ENCODE measurements at regions not wholly inside any gene's neighbourhood (a gene's known extent, or its start where the extent isn't known, plus 50 kb on each side); places are given as distances from the start of the nearest gene placed in this dataset.

DNA sequence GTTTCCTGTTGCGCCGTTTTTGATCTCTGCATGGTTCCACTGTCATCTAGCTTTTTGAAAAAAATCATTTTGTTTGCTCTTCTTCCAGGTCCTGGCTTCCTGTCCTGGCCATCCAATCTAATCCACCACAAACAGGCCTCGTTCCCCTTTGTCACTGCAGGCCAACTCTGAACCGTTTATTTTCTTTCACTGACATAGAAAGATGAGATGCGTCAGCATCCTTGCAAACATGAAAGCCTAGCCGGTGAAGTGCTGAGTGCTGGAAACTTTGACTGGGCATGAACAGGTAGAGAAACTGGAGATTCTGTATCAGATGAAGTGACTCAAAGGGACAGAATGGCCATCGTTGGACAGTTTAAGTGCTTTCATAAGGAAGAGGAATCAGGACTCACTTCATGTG, 1247.8 kb downstream of the TYW1 start:
- Mint-ChIP-seq H3K9me3 (ENCODE audit: unreplicated experiment) (peaks cover 2% of the 10 kb centered on the region), H3K36me3 (ENCODE audit: unreplicated experiment) (peaks cover 2% of the 10 kb centered on the region)

DNA sequence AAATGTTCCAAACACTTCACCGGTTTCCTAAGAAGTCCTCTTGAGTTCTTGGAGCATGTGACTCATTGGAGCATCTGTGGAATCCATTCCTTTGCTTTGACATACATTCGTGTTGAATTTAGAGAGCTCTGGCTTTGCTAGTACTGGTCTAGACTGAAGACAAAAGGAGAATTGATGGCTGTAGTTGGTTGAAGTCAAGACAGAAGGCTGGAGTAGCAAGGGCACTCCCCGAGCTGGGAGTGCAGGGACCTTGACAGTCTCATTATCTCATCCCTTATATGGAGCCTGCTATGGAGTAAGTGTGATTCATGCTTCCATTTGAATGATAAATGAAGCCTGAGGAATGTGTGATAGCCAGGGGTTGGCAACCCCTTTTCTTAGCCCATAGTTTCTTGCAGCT, 1249.1 kb downstream of the TYW1 start:
- peaks cover 4% of the 10 kb centered on the region for H3K27me3 Mint-ChIP-seq (ENCODE audit: unreplicated experiment)
- no peak for DNase-seq
- H3K4me1 Mint-ChIP-seq (ENCODE audit: low read depth, unreplicated experiment): peaks cover 4% of the 10 kb centered on the region
- no peak overlapping the region for H3K27ac Mint-ChIP-seq (ENCODE audit: unreplicated experiment)
- TF ChIP-seq, protein P1, sequence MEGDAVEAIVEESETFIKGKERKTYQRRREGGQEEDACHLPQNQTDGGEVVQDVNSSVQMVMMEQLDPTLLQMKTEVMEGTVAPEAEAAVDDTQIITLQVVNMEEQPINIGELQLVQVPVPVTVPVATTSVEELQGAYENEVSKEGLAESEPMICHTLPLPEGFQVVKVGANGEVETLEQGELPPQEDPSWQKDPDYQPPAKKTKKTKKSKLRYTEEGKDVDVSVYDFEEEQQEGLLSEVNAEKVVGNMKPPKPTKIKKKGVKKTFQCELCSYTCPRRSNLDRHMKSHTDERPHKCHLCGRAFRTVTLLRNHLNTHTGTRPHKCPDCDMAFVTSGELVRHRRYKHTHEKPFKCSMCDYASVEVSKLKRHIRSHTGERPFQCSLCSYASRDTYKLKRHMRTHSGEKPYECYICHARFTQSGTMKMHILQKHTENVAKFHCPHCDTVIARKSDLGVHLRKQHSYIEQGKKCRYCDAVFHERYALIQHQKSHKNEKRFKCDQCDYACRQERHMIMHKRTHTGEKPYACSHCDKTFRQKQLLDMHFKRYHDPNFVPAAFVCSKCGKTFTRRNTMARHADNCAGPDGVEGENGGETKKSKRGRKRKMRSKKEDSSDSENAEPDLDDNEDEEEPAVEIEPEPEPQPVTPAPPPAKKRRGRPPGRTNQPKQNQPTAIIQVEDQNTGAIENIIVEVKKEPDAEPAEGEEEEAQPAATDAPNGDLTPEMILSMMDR (IDR thresholded peaks at IDR 0.05; ENCODE audit: partially characterized antibody, unreplicated experiment): no peak
- peaks cover 5% of the 10 kb centered on the region for H3K36me3 Mint-ChIP-seq (ENCODE audit: unreplicated experiment)
- peaks cover 5% of the 10 kb centered on the region for H3K9me3 Mint-ChIP-seq (ENCODE audit: unreplicated experiment)
- no peak overlapping the region for H3K4me3 Mint-ChIP-seq (ENCODE audit: unreplicated experiment)

More for the DNA sequence above, 1247.8 kb downstream of the TYW1 start:
- H3K4me3 Mint-ChIP-seq (ENCODE audit: unreplicated experiment): no peak overlapping the region
- no peak for DNase-seq
- H3K27me3 Mint-ChIP-seq (ENCODE audit: unreplicated experiment): peaks cover 3% of the 10 kb centered on the region
- peaks cover 4% of the 10 kb centered on the region for H3K4me1 Mint-ChIP-seq (ENCODE audit: low read depth, unreplicated experiment)
- no peak overlapping the region for H3K27ac Mint-ChIP-seq (ENCODE audit: unreplicated experiment)
- TF ChIP-seq, protein P1 (IDR thresholded peaks at IDR 0.05; ENCODE audit: partially characterized antibody, unreplicated experiment): no peak

DNA sequence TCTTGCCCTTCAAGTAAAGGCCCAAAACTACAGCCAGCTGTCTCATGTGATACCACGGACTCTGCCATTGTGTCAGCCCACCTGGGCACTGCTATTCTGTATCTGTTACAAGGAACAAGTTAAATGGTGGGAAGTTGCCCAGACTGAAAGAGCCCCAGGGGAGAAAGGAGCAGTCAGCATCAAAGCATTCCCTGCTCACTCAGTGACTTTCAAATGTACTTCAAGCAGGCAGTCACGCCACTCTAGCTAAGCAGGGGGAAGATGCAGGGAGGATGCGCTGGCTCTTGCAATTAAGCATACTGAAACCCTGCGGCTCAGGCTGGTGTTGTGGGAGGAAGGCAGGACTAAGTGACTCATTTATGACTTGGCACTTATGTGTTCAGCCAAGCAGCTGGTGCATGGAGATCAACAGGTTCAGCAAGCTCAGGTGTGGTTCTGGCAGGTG, 1249.6 kb downstream of the TYW1 start:
- TF ChIP-seq, protein P1 (IDR thresholded peaks at IDR 0.05; ENCODE audit: partially characterized antibody, unreplicated experiment): no peak
- H3K36me3 Mint-ChIP-seq (ENCODE audit: unreplicated experiment): peaks cover 5% of the 10 kb centered on the region
- H3K27me3 Mint-ChIP-seq (ENCODE audit: unreplicated experiment): peaks cover 4% of the 10 kb centered on the region
- peaks cover 3% of the 10 kb centered on the region for H3K9me3 Mint-ChIP-seq (ENCODE audit: unreplicated experiment)
- H3K4me1 Mint-ChIP-seq (ENCODE audit: low read depth, unreplicated experiment): peaks cover 4% of the 10 kb centered on the region
- no peak overlapping the region for H3K27ac Mint-ChIP-seq (ENCODE audit: unreplicated experiment)
- no peak for DNase-seq
- H3K4me3 Mint-ChIP-seq (ENCODE audit: unreplicated experiment): no peak overlapping the region

DNA sequence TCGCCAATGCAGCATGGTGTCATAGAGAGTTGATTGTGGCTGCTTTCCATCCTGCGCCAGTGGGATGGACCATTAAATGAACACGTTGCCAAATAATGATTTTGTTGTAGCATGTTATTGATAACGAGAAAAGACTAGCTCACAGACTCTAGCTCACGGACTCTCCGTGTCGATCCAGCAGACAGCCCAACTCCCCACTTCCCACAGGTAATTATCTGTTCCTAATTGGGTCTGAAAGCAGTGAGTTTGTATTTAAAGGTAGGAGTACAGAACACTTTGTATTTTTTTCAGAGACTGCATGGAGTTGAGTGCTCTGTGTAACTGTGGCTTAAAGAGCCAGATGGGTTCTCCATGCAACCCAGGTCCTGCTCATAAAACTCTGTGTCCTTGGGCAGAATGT, 1250.5 kb downstream of the TYW1 start:
- Mint-ChIP-seq H3K36me3 (ENCODE audit: unreplicated experiment) (peaks cover 12% of the 10 kb centered on the region), H3K27ac (ENCODE audit: unreplicated experiment) (no peak overlapping the region), H3K27me3 (ENCODE audit: unreplicated experiment) (peaks cover 6% of the 10 kb centered on the region), H3K4me3 (ENCODE audit: unreplicated experiment) (no peak overlapping the region), H3K4me1 (ENCODE audit: low read depth, unreplicated experiment) (peaks cover 4% of the 10 kb centered on the region), H3K9me3 (ENCODE audit: unreplicated experiment) (peaks cover 7% of the 10 kb centered on the region)
- TF ChIP-seq, protein P1 (IDR thresholded peaks at IDR 0.05; ENCODE audit: partially characterized antibody, unreplicated experiment): no peak
- no peak for DNase-seq

DNA sequence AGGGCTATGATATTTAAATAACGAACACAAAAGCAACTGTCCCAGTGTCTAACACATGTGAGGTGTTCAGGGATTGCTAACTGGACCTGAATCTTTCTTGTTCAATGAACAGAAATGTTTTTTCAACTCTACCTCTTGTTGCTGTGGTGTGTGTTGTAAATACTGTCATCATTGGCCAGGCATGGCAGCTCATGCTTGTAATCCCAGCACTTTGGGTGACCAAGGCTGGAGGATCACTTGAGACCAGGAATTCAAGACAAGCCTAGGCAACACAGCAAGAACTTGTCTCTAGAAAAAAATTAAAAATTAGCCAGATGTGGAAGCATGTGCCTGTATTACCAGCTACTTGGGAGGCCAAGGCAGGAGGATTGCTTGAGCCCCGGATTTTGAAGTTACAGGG, 1250.9 kb downstream of the TYW1 start:
- peaks cover 12% of the 10 kb centered on the region for H3K36me3 Mint-ChIP-seq (ENCODE audit: unreplicated experiment)
- TF ChIP-seq, protein P1 (IDR thresholded peaks at IDR 0.05; ENCODE audit: partially characterized antibody, unreplicated experiment): no peak
- no peak overlapping the region for H3K27ac Mint-ChIP-seq (ENCODE audit: unreplicated experiment)

More for the DNA sequence above, 1250.9 kb downstream of the TYW1 start:
- Mint-ChIP-seq H3K27me3 (ENCODE audit: unreplicated experiment) (peaks cover 6% of the 10 kb centered on the region), H3K4me1 (ENCODE audit: low read depth, unreplicated experiment) (peaks cover 4% of the 10 kb centered on the region), H3K4me3 (ENCODE audit: unreplicated experiment) (no peak overlapping the region), H3K9me3 (ENCODE audit: unreplicated experiment) (peaks cover 7% of the 10 kb centered on the region)
- no peak for DNase-seq
